Type B pancreatic cell (in vitro differentiated cells): ENCODE measurements at regions not wholly inside any gene's neighbourhood (a gene's known extent, or its start where the extent isn't known, plus 50 kb on each side); places are given as distances from the start of the nearest gene placed in this dataset.

Source experiments
- DNase-seq: peaks from one replicate; pipeline ENCODE4 v3.0.0; 2021; ENCODE audit warnings: mixed read lengths; ENCODE audit not compliant: unreplicated experiment; ENCODE audit errors: extremely low spot score
- H3K27ac Mint-ChIP-seq: 2 replicates; pipeline ENCODE4 v1.8.0; 2021; ENCODE audit warnings: mild to moderate bottlenecking, mixed read lengths
- H3K27me3 Mint-ChIP-seq: 2 replicates; pipeline ENCODE4 v1.8.0; 2021; ENCODE audit warnings: mixed read lengths
- H3K36me3 Mint-ChIP-seq: 2 replicates; pipeline ENCODE4 v1.8.0; 2021; ENCODE audit warnings: mixed read lengths
- H3K4me1 Mint-ChIP-seq: one replicate; pipeline ENCODE4 v1.8.0; 2021; ENCODE audit warnings: mixed read lengths; ENCODE audit not compliant: unreplicated experiment
- H3K4me3 Mint-ChIP-seq: 2 replicates; pipeline ENCODE4 v1.8.0; 2021; ENCODE audit warnings: mild to moderate bottlenecking, mixed read lengths
- H3K9me3 Mint-ChIP-seq: 2 replicates; pipeline ENCODE4 v1.8.0; 2021; ENCODE audit warnings: mixed read lengths
- TF ChIP-seq, protein P1 (sequence below): fragments of 200-600 bp; sonication (generic); conservative IDR thresholded peaks from 2 replicates; pipeline ENCODE4 v1.5.0; 2021; ENCODE audit warnings: antibody characterized with exemption, mild to moderate bottlenecking

DNA sequence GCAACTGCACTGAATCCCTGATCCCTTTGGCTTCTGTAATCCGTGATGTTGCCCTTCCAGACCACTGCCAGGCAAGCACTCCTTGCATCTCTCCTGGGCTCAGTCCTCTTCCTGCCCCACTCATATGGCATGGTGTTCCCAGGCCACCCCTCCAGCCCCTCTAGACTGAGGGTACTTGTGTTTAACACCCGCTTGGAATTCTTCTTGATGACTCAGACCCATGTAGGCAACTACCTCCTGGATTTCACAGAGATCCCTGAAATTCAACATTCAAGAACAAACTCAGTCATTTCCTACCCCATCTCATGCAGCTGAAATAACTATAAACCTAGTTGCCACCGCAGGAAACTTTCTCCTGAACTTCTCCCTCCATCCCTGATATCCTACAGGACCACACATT lies 541.9 kb upstream of the CDH11 start:
- Mint-ChIP-seq H3K4me1 (peaks cover 67% of the 10 kb centered on the region), H3K9me3 (peaks cover 9% of the 10 kb centered on the region), H3K27ac (no peak overlapping the region)

DNA sequence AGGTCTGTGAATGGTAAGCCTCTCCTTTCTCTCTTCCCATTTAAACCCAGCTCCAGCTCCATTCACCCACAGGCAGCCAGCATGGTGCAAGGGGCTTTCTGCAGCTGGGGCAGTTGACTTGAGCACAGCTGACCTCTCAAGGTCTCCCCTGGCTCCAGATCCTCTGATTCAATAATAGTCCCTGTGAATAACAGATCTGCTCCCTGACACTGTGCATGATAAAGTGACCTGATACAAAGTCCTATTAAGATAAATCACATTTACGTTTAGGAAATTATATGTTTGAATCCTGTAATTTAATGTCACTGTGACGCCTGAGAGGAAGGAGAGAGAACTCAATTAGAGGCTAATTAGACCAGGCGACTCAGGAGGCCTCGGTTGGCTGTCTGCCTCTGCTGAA lies 540.4 kb upstream of the CDH11 start:
- Mint-ChIP-seq H3K27ac (no peak overlapping the region), H3K27me3 (peaks cover 23% of the 10 kb centered on the region), H3K9me3 (peaks cover 9% of the 10 kb centered on the region), H3K4me3 (no peak overlapping the region), H3K36me3 (no peaks in the 10 kb centered on the region), H3K4me1 (peaks cover 75% of the 10 kb centered on the region)
- no peak for DNase-seq
- TF ChIP-seq, protein P1, sequence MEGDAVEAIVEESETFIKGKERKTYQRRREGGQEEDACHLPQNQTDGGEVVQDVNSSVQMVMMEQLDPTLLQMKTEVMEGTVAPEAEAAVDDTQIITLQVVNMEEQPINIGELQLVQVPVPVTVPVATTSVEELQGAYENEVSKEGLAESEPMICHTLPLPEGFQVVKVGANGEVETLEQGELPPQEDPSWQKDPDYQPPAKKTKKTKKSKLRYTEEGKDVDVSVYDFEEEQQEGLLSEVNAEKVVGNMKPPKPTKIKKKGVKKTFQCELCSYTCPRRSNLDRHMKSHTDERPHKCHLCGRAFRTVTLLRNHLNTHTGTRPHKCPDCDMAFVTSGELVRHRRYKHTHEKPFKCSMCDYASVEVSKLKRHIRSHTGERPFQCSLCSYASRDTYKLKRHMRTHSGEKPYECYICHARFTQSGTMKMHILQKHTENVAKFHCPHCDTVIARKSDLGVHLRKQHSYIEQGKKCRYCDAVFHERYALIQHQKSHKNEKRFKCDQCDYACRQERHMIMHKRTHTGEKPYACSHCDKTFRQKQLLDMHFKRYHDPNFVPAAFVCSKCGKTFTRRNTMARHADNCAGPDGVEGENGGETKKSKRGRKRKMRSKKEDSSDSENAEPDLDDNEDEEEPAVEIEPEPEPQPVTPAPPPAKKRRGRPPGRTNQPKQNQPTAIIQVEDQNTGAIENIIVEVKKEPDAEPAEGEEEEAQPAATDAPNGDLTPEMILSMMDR = no peak

More for the DNA sequence above, 541.9 kb upstream of the CDH11 start:
- DNase-seq = no peak
- H3K4me3 Mint-ChIP-seq = no peak overlapping the region
- H3K36me3 Mint-ChIP-seq = no peaks in the 10 kb centered on the region
- TF ChIP-seq, protein P1 = no peak
- H3K27me3 Mint-ChIP-seq = peaks cover 20% of the 10 kb centered on the region

DNA sequence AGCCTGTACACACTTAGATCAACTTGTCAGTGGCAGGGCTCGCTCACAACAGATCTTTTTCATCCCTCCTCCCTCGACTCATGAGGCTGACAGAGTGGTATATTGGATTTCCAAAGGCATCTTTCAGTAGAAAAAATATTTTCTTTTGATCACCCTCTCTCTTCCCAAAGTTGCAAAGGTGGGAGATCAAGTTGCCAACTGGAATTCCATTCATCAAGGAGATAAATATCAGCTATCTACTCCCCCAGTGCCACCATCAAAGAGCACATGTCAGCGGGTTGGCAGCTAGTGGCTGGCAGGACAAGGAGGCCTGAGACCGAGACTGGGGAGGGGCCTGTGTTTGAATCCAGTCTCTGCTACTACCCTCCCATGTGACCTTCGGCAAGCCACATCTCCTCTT lies 539.7 kb upstream of the CDH11 start:
- H3K4me3 Mint-ChIP-seq = no peak overlapping the region
- peaks cover 23% of the 10 kb centered on the region for H3K27me3 Mint-ChIP-seq
- no peak overlapping the region for H3K27ac Mint-ChIP-seq
- H3K36me3 Mint-ChIP-seq = no peaks in the 10 kb centered on the region
- TF ChIP-seq, protein P1 = no peak
- no peak for DNase-seq
- H3K9me3 Mint-ChIP-seq = peaks cover 9% of the 10 kb centered on the region
- peaks cover 76% of the 10 kb centered on the region for H3K4me1 Mint-ChIP-seq

DNA sequence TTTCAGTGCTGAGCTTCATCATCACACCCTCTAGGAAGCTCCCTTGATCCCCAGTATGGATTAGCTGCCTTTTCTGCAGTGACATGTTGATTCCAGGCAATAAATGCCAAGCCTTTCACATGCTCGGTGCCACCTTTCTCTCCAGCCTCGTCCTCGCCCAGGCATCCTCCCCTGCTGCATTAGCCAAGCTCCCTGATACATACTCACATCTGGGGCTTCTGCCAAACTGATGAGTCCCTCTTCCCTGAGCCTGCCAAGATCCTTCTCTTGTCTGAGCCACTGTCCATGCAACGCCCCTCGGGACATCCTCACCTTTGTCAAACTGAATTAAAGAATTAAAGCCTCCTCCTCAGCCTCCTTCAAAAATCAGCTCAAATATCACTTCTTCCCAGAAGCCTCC lies 538.5 kb upstream of the CDH11 start:
- DNase-seq = no peak
- no peaks in the 10 kb centered on the region for H3K36me3 Mint-ChIP-seq

DNA sequence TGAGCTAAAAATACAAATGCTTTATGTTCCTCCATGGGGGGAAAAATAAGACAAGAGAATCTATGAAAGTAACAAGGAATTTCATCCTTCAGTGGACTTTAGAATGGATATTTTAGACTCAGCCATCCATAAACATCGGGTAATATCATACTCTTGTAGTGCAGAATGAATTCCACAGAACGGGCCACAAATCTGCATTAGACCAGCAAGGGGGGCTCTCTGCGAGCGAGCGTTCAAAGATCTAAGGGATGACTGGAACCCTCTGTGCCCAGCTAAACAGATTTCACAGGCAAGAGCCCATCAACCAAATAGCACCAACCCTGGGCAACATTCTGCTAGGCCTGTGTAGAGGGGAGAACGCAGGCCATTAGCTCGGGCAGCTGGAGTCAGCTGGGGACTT lies 537.9 kb upstream of the CDH11 start:
- H3K36me3 Mint-ChIP-seq = no peaks in the 10 kb centered on the region
- peaks cover 36% of the 10 kb centered on the region for H3K27me3 Mint-ChIP-seq
- H3K9me3 Mint-ChIP-seq = peaks cover 9% of the 10 kb centered on the region
- H3K4me1 Mint-ChIP-seq = peaks cover 80% of the 10 kb centered on the region
- no peak overlapping the region for H3K27ac Mint-ChIP-seq
- TF ChIP-seq, protein P1 = no peak
- no peak for DNase-seq
- no peak overlapping the region for H3K4me3 Mint-ChIP-seq

More for the DNA sequence above, 538.5 kb upstream of the CDH11 start:
- Mint-ChIP-seq H3K4me3 (no peak overlapping the region), H3K27me3 (peaks cover 30% of the 10 kb centered on the region), H3K4me1 (peaks cover 76% of the 10 kb centered on the region), H3K9me3 (peaks cover 9% of the 10 kb centered on the region), H3K27ac (no peak overlapping the region)
- TF ChIP-seq, protein P1 = no peak

DNA sequence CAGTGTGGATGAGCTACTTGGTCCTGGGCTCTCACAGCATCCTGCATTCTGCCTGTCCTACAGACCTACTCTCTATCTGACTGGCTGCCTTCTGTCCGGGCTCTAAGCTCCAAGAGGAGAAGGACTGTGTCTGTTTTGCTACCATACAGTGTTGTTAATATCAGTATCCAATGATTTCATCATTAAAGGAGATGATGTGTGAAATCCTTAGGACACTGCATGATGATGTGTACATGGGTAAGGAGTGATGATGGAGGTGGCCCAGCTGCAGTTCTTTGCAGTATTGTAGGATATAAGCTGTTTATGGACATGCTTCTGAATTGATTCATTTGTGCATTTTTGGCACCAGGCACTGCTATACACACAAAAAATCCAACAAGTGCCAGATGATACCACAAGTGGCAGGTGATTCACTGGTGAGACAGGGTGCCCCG lies 536.9 kb upstream of the CDH11 start:
- Mint-ChIP-seq H3K4me3 (no peak overlapping the region), H3K4me1 (peaks cover 72% of the 10 kb centered on the region), H3K9me3 (peaks cover 6% of the 10 kb centered on the region), H3K27ac (no peak overlapping the region), H3K27me3 (peaks cover 36% of the 10 kb centered on the region), H3K36me3 (no peaks in the 10 kb centered on the region)
- TF ChIP-seq, protein P1 = no peak
- DNase-seq = no peak
